Neural crest cell (in vitro differentiated cells): ENCODE measurements at regions not wholly inside any gene's neighbourhood (a gene's known extent, or its start where the extent isn't known, plus 50 kb on each side); places are given as distances from the start of the nearest gene placed in this dataset.

Experiments
- DNase-seq: peaks from one replicate; pipeline ENCODE4 v3.0.0; 2021; ENCODE audit warnings: low read depth, mixed read lengths, low spot score
- H3K27ac Mint-ChIP-seq: one replicate; pipeline ENCODE4 v1.8.0; 2021; ENCODE audit warnings: mild to moderate bottlenecking, mixed read lengths; ENCODE audit not compliant: unreplicated experiment
- H3K27me3 Mint-ChIP-seq: 2 replicates; pipeline ENCODE4 v1.8.0; 2021; ENCODE audit warnings: low read depth, mild to moderate bottlenecking, mixed read lengths
- H3K36me3 Mint-ChIP-seq: 2 replicates; pipeline ENCODE4 v1.8.0; 2021; ENCODE audit warnings: low read depth, mild to moderate bottlenecking, mixed read lengths
- H3K4me1 Mint-ChIP-seq: 2 replicates; pipeline ENCODE4 v1.8.0; 2021; ENCODE audit warnings: mixed read lengths
- H3K4me3 Mint-ChIP-seq: one replicate; pipeline ENCODE4 v1.8.0; 2021; ENCODE audit warnings: mild to moderate bottlenecking, mixed read lengths
- H3K9me3 Mint-ChIP-seq: 2 replicates; pipeline ENCODE4 v1.8.0; 2021; ENCODE audit warnings: mixed read lengths
- CTCF ChIP-seq: fragments of 200-600 bp; sonication (generic); conservative IDR thresholded peaks from 2 replicates; pipeline ENCODE4 v1.5.0; 2021; ENCODE audit warnings: antibody characterized with exemption, mild to moderate bottlenecking

GRCh38 chr13:27854606-27855005 lies 62.3 kb downstream of the GSX1 start:
- TF ChIP-seq CTCF, result no peak
- Mint-ChIP-seq H3K36me3 (no peaks in the 10 kb centered on the region), H3K27me3 (peaks cover 69% of the 10 kb centered on the region), H3K27ac (no peak overlapping the region), H3K4me1 (no peaks in the 10 kb centered on the region), H3K4me3 (no peak overlapping the region), H3K9me3 (no peaks in the 10 kb centered on the region)
- no peak for DNase-seq

- no peak for DNase-seq
- Mint-ChIP-seq H3K4me1 (no peaks in the 10 kb centered on the region), H3K9me3 (no peaks in the 10 kb centered on the region), H3K27me3 (peaks cover 61% of the 10 kb centered on the region), H3K36me3 (no peaks in the 10 kb centered on the region), H3K4me3 (no peak overlapping the region), H3K27ac (no peak overlapping the region)
- no peak for TF ChIP-seq CTCF
These were observed 63.1 kb downstream of the GSX1 start for GRCh38 chr13:27855381-27855780.

- Mint-ChIP-seq H3K4me3 (no peak overlapping the region), H3K4me1 (no peaks in the 10 kb centered on the region), H3K27ac (no peak overlapping the region), H3K27me3 (peaks cover 44% of the 10 kb centered on the region), H3K9me3 (no peaks in the 10 kb centered on the region), H3K36me3 (no peaks in the 10 kb centered on the region)
- no peak for TF ChIP-seq CTCF
- no peak for DNase-seq
These were observed 62.5 kb upstream of the PDX1 start for GRCh38 chr13:27857282-27857681.

- H3K27me3 Mint-ChIP-seq, result peaks cover 36% of the 10 kb centered on the region
- H3K4me3 Mint-ChIP-seq, result no peak overlapping the region
- no peak for TF ChIP-seq CTCF
- no peak for DNase-seq
- H3K4me1 Mint-ChIP-seq, result no peaks in the 10 kb centered on the region
- H3K27ac Mint-ChIP-seq, result no peak overlapping the region
- H3K9me3 Mint-ChIP-seq, result no peaks in the 10 kb centered on the region
- H3K36me3 Mint-ChIP-seq, result no peaks in the 10 kb centered on the region
These were observed 61.8 kb upstream of the PDX1 start for GRCh38 chr13:27858046-27858445.

- Mint-ChIP-seq H3K4me3 (no peak overlapping the region), H3K4me1 (no peaks in the 10 kb centered on the region), H3K27me3 (peaks cover 24% of the 10 kb centered on the region), H3K36me3 (no peaks in the 10 kb centered on the region), H3K9me3 (no peaks in the 10 kb centered on the region), H3K27ac (no peak overlapping the region)
- TF ChIP-seq CTCF, result no peak
- no peak for DNase-seq
These were observed 59.1 kb upstream of the PDX1 start for GRCh38 chr13:27860743-27861142.

GRCh38 chr13:27861165-27861564 lies 58.6 kb upstream of the PDX1 start:
- no peak for TF ChIP-seq CTCF
- DNase-seq, result no peak
- H3K4me1 Mint-ChIP-seq, result no peaks in the 10 kb centered on the region
- H3K9me3 Mint-ChIP-seq, result no peaks in the 10 kb centered on the region
- no peak overlapping the region for H3K27ac Mint-ChIP-seq
- no peaks in the 10 kb centered on the region for H3K36me3 Mint-ChIP-seq
- peaks cover 24% of the 10 kb centered on the region for H3K27me3 Mint-ChIP-seq
- H3K4me3 Mint-ChIP-seq, result no peak overlapping the region
